GM21529 (cell line): ENCODE measurements at regions not wholly inside any gene's neighbourhood (a gene's known extent, or its start where the extent isn't known, plus 50 kb on each side); places are given as distances from the start of the nearest gene placed in this dataset.
"Not testable (repeated sequence)": the region's sequence is repeated elsewhere in the genome, so short reads cannot be mapped to it uniquely, and the experiment has no call there.

ENCODE experiments used
- ATAC-seq: cut with Tn5 transposase; IDR thresholded peaks from one replicate; pipeline ENCODE4 v1.9.1; 2021; ENCODE audit not compliant: unreplicated experiment

DNA sequence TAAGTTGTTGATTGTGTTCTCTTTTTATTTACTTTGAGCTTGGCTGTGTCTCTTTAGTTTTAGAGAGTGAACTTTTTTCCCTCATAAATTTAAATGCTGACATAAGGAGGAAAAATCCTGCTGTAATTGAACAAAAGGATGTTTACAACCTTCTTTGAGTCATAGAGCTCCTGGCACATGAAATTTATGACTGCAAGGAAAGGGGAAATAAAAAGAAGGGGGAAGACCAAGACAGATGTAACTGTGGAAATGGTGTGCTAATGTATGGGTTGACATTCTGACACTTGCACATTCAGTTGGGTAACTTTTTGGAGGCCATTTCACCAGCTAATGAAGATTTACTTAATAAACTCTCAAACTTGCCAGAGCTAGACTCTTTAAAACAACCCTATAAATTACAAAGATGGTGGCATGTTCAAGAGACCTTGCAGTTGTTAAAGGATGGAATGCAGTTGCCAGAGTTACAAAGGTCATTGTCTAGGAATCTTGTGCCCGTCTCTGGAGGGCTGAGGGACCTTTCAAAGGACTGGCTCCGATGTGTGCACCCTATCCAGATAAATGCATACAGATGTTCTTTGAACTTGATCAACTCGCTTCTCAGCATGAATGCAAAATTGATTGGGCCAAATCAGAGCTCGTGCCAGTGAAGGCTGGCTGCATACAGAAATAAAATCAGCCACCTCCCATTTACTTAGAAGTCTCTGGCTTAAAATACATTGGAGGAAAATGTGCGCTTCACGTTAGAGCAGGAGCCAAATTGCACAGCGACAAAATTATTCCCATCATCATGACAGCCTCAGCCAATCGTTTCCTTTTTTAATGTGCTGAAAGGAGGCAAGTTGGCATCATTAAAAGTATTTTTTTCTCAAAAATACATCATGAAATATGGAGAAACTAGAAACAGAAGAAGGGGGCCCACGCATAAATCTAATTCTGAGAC, 289.0 kb upstream of the XYLT1 start:
- no peak for ATAC-seq

DNA sequence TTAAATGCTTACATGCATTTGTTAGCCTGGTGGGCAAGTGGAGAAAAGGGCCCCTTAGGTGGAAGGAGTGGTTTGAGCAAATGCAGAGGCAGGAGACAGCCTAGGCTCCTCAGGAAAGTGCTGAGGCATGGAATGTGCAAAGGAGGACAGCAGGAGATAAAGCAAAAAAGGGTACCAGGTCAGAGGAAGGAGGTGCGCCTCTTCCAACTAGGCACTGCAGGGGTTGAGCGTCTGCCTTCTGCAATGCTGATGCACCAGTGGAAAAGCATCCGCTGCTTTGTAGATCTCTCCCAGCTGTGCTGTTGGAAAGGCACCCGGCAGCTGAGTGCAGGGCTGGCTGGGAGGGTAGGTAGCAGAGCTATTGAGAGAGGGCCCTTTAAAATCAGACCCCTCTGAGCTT, 287.0 kb upstream of the XYLT1 start:
- ATAC-seq = no peak

DNA sequence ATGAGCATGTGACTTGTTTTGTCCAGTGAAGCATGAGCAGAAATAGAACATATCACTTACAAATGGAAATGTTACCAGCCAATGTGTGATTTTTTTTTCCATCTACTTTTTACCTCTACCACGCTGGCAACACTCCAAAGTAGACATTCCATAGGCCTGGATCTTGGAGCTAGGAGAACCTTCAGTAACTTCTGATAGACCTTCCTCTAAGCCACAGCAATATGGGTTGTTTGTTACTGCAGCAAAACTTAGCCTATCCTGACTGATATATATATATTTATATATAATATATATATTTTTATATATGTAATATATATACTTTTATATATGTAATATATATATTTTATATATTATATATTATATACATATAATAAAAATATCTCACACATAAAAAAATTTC, 284.4 kb upstream of the XYLT1 start:
- ATAC-seq = no peak

DNA sequence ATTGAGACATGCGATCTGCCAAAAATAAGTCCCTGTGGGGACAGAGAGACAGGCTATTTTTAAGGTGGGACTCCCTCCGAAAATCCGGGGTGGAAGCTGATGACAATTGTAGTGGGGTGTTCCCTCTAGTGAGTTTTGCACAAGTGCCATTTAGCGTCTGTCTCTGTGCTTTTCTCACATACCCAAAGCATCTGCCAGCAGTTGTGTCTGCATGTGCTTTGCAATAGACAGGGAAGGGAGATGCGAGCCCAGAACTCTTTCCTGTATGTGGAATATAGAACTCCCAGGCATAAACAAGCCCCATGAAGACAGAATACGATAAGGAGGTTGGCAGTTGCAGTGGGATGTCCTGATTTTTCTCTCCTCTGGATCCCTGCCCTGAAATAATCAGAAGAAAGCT, 282.7 kb upstream of the XYLT1 start:
- ATAC-seq = no peak

DNA sequence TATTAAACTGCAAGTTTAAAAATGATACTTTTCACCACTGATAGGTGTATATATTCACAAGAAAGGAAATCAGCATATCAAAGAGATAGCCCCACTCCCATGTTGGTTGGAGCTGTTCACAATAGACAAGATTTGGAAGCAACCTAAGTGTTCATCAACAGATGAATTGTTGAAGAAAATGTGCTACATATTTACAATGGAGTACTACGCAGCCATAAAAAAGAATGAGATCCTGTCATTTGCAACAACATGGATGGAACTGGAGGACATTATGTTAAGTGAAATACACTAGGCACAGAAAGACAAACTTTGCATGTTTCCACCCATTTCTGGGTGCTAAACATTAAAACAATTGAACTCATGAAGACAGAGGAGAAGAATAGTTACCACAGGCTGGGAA, 278.9 kb upstream of the XYLT1 start:
- ATAC-seq = no peak

DNA sequence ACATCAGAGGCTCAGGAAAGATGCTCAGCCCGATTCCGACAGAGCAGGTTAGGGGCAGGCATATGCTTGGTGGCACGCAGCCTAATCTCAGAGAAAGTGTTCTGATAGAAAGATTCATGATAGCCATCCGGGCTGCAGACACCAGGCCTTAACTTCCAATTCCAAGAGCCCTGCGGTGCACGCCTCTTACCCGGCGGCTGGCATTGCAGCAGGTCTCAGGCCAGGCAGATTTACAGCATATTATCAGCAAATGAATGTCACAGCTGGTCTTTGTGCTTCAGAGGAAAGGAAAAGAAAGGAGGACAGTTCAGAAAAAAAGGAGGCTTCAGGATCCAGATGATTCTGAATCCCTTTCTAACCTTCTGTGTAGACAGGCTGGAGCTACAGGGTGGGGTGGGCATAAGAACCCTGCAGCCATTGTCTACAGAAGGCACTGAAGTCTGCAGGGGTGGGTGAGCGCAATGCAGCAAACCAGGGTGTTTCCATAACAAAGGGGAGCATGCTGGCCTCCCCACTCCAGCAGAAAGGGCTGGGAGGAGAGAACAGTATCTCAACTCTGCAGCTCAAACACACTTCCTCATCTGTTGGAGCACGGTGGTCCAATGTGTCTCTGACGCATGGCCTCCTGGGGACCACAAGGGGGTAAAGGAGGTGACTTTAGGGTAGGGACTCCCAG, 277.4 kb upstream of the XYLT1 start:
- ATAC-seq = no peak

DNA sequence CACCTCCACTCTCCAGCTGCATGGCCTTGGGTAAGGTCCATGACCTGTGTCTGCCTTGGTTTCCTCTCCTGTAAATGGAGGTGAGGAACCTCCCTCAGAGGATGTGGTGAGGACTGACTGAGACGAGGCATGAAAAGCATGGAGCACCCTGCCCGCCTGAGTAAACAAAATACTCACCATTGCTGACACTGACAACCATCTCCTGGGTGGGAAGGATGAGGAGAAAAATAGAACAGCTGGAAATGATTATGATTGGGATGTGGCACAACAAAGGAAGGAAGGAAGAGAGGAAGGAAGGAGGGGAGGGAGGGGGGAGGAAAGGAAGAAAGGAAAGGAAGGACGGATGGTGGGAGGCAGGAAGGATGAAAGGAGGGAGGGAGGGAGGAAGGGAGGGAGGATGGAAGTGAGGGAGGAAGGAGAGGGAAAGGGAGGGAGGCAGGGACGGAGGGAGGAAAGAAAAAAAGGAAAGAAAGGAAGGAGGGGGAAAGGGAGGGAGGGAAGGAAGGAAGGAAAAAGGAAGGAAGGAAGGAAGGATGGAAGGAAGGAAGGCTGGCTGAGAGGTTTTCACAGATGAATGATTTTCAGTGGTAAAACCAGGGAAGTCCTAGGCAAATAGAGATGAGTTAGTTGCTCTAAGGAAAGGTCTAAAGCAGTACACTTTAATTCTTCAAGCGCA, 276.5 kb upstream of the XYLT1 start:
- ATAC-seq = no peak

DNA sequence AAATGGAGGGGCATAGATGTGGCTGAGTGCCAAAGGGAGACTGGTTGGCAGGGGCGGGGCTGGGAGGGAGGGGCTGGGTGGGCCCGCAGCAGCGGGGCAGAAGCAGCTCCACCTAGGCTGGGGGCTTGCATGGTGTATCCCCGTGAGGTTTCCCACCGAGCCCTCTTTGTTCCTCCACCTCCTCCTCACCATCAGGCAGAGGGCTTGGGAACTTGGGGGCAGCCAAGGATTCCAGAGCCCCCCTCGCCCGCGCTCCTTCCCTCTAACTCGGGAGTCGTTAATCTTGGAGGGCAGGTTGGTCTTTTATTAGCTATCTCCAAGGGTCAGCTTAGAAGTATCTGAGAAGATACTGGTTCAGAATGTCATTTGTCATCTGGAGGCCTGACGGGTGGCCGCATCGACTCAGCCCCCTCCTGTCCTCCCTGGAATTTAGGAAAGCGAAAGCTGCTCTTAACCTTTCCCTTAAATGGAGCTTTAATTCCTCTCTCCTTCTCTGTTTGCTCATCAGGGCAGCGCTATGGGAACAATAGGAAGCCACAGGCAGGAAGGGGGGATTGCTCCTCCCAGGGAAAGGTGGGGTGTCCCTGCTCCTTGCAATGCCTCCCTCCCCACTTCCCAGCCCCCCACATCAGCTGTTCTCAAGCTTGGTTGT, 274.3 kb upstream of the XYLT1 start:
- no peak for ATAC-seq

DNA sequence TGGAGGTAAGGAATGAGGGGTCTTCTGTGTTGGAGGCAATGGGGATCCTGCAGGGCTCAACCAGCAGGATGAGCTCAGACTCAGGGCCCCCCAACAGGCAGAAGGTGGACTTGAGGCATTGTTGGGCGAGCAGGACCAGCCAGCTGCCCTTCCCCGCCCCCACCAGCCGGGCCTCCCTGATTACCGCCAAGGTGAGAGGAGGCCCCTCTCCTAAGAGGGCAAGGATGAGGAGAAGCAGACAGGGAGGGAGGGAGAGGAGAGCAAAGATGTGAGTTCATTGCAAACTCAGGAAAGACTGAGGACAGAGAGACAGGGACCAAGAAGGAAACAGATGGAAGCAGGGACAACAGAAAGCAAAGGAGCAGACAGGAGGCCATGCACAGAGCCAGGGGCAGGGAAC, 272.8 kb upstream of the XYLT1 start:
- no peak for ATAC-seq

DNA sequence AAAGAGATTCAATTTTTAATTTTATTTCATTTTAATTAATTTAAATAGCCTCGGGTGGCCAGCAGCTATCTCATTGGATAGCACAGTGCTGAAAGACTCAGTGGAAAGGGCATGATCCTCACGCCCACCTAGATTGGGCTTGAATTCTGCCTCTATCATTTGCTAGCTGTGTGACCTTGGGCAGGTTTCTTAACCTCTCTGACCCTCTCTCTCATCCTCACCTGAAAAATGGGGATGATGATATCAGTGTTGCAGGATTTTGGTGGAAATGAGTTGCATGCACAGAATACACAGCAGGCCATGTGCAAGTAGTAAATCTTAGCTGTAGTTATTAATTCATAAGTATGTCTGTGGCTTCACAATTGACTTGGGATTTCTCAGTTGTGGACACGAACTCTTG, 272.4 kb upstream of the XYLT1 start:
- no peak for ATAC-seq

DNA sequence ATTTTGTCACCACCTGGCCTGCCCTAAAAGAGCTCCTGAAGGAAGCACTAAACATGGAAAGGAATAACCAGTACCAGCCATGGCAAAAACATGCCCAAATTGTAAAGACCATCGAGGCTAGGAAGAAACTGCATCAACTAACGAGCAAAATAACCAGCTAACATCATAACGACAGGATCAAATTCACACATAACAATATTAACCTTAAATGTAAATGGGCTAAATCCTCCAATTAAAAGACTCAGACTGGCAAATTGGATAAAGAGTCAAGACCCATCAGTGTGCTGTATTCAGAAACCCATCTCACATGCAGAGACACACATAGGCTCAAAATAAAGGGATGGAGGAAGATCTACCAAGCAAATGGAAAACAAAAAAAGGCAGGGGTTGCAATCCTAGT, 264.3 kb upstream of the XYLT1 start:
- ATAC-seq = not testable (repeated sequence)

DNA sequence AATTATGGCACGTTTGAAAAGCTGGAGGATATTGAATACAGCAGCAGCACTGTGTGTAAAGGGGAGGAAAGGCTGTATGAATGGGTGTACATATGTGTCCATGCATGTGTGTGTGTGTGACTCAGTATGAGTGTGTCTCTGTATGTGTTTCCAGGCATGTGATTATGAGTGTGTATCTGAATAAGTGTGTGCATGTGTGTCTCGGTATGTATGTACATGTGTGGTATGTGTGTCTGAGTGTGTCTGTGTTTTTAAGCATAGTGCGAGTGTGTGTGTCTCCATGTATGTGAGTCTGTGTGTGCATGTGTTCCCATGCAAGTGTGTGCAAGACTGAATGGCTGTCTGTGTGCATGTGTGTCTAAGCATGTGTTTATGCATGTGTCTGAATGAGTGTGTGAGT, 259.1 kb upstream of the XYLT1 start:
- ATAC-seq = no peak

DNA sequence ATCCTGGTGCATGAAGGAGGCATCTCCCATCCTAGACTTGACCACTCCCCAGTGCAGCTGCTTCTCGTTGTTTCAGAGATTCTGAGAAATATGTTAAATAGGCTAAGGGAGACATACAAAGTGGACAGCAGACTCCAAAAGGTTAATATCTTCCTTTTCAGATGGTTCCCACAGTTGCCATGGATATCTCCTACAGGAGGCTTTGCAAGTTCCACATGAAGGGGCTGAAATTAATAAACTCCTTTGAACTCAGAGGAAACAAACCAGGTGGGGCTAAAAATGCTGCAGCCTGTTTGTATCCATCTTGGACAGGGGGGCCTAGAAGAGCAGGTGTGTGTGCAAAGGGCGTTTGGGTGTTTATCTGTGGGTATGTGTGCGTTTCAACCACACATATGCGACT, 257.4 kb upstream of the XYLT1 start:
- ATAC-seq = no peak

DNA sequence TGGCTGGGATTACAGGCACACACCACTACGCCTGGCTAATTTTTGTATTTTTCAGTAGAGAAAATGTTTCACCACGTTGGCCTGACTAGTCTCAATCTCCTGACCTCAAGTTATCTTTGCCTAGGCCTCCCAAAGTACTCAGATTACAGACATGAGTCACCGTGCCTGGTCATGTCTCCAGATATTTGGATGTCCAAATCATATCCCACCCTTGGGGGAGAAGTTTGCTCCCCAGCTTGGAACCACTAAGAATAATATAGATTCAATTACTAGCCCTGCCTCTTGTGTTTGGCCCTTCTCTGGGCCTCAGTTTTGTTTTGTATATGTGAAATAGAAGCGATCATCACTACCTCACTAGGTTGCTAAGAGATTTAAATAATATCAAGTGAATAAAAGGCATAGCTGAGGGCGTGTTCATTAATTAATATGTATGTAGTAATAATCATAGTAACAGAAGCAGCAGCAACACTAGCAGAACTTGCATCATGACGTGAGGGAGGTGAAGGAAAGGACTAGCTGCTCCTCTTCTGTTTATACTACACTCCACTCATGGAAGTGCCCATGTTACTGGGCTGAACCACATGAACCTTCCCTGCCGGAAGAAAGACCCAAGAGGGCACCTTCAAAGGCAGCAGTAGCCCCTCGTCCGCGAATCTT, 253.6 kb upstream of the XYLT1 start:
- no peak for ATAC-seq

DNA sequence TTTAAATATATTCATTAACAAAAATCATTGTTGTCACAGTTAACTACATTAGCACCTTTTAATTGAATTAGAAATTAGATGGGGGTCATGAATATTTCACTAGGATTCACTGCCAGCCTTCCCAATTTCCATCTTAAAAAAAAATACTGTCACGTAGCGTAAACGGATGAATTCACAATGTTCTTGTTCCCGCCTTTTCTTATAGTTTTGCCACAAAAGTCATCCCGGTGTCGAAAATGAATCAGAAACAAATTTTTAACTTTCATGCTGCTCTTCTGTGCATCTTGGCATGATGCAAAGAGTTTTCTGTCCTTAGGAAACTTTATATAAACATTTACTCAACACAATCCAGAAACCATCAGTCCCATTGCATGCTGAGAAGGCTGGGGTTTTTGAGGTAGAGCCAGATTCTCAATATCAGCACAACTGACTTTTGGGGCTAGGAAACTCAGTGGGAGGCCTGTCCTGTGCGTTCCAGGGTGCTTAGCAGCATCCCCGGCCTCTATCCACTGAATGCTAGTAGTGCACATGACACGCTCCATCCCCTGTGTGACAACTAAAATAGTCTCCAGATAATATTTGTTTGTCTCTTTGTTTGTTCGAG, 252.9 kb upstream of the XYLT1 start:
- ATAC-seq = no peak

DNA sequence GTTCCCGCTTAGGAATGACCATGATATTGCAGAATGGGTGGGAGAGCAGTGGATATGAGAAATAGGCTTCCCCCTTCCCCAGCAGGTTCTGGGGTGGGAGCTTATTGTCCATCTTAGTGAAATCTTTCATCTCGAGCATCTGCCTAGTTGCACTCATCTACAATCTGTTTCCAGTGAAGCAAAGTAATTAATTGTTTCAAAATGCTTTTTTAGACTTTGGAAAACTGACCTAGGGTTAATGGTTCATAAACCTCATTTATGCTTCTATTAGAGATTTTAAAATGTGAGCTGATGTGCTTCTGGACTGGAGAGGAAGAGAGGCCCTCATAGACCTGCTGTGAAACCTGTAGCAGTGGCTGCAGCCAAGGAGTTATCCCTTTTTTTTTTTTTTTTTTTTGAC, 247.7 kb upstream of the XYLT1 start:
- ATAC-seq = no peak

DNA sequence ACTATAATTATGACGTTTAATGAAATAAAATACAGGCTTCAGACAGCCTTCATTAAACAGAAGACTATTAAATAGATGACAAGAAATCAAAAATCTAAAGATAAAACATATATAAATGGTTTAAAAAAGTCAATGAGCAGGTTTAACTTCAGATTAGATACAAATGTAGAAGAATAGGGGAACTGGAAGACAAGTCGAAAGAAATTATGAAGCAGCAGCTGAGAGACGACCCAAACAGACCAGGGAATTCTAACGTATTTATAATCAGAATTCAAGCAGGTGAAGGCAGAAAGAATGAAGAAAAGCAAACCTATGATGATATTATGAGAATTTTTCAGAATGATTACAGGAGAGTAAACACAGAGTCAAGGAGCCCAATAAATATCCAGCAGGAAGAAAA, 235.1 kb upstream of the XYLT1 start:
- ATAC-seq = no peak

DNA sequence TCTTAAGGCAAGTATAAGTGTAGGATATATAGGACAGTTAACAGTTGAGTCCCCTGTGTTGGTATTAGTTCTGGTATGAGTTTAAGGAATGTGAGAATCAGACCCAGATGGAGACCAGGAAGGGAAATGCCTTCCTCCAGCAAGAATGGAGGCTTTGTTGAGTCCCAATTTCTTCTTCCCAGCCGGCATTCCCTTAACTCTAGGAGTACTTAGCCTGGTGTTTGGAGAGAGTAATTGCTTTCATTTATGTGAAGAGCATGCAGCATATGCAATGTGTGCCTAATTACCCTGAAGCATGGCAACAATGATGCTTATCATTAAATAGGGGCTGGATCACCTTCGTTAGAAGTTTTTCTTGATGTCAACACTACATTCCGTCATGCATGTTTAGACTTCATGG, 225.9 kb upstream of the XYLT1 start:
- ATAC-seq = no peak

DNA sequence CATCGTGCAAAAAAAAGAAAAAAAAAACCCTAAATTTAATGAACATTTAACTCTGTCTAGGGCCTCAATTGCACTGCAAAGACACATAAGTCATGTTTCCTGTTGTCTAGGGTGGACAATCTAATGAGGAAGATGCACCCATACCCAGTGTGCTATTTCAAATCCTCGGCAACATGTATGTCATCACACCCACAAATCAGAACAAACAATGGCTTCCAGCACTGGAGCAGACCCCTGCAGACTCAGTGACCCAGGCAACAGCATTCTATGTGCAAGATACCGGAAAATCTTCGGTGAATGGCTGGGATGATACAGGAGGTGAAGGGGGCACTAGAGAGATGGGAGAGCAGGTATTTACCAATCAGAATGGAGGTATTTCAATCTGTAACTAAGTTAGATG, 221.7 kb upstream of the XYLT1 start:
- ATAC-seq = no peak

DNA sequence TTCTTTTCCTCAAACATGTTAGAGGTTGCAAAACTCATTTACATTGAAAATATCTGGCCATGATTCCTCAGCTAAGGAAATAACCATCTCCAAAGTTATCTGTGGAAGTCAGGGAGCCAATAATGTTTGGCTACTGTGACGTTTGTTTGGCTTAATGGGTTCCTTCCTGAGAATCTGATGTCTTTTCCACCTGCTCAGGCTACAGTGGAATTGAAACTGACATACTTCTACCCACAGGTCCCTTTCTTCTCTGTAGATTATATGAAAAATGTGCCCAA, 221.1 kb upstream of the XYLT1 start:
- no peak for ATAC-seq
